ENCODE measurements at regions not wholly inside any gene's neighbourhood (a gene's known extent, or its start where the extent isn't known, plus 50 kb on each side); places are given as distances from the start of the nearest gene placed in this dataset.
"Not testable (repeated sequence)": the region's sequence is repeated elsewhere in the genome, so short reads cannot be mapped to it uniquely, and the experiment has no call there.

DNA sequence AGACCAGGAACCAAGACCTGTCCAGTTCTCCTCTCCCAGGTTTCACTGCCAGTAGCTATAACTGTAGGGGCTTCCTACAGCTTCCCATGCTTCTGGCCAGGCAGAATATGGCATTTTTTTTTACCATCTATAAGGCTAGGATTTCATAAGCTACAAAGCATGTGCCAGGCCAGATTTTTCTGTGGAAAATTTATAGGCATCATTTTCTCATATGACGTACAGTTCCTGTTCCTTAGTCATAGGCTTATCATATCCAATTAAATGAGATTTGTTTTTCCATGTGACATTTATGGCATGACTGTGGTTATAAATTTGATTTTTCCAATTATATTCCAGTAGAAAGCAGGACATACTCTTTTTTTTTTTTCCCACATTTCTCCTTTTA is 208.6 kb upstream of the NPY start:
- no peak overlapping the region for H3K4me3 ChIP-seq (ENCODE audit: low read depth, low read length)
- in situ Hi-C loops (cut with HindIII; ENCODE audit: low sequenced_read_pairs): no loop called here
- TF ChIP-seq, protein P1, sequence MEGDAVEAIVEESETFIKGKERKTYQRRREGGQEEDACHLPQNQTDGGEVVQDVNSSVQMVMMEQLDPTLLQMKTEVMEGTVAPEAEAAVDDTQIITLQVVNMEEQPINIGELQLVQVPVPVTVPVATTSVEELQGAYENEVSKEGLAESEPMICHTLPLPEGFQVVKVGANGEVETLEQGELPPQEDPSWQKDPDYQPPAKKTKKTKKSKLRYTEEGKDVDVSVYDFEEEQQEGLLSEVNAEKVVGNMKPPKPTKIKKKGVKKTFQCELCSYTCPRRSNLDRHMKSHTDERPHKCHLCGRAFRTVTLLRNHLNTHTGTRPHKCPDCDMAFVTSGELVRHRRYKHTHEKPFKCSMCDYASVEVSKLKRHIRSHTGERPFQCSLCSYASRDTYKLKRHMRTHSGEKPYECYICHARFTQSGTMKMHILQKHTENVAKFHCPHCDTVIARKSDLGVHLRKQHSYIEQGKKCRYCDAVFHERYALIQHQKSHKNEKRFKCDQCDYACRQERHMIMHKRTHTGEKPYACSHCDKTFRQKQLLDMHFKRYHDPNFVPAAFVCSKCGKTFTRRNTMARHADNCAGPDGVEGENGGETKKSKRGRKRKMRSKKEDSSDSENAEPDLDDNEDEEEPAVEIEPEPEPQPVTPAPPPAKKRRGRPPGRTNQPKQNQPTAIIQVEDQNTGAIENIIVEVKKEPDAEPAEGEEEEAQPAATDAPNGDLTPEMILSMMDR (IDR thresholded peaks at IDR 0.05; ENCODE audit: low read depth, low read length): no peak
- no peak for DNase-seq (ENCODE audit: low read depth, low spot score)

DNA sequence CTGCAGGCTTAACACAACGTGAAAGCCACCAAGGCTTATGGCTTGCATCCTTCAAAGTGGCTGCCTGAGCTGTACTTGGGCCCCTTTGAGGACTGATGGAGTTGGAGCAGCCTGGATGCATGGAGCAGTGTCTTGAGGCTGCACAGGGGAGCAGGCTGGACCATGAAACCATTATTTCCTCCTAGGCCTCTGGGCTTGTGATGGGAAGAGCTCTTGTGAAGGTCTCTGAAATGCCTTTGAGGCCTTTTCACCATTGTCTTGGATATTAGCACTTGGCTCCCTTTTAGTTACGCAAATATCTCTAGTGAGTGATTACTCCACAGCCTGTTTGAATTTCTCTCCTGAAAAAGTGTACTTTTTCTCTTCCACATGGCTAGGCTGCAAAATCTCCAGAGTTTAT is 201.2 kb upstream of the NPY start:
- in situ Hi-C loops (cut with HindIII; ENCODE audit: low sequenced_read_pairs): no loop called here
- no peak overlapping the region for H3K4me3 ChIP-seq (ENCODE audit: low read depth, low read length)
- DNase-seq (ENCODE audit: low read depth, low spot score): no peak
- TF ChIP-seq, protein P1 (IDR thresholded peaks at IDR 0.05; ENCODE audit: low read depth, low read length): no peak

DNA sequence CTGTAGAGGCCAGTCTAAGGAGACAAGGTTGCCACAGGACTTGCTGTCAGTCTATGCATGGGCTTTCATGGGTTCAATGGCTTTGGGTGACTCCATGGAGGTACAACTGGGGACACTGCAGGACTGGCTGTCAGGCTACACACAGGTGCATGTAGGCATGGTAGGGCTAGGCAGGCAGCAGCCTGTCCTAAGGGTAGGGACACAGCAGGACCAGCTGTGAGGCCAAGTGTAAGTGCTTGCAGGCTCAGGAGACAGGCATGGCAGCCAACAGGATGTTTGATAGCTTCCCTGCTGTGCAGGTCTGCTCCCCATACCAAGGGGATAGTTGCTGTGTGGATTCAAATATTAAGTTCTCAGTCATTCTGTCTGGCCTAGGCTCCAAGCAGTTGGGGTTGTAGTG is 181.0 kb upstream of the NPY start:
- in situ Hi-C loops (cut with HindIII; ENCODE audit: low sequenced_read_pairs): no loop called here
- DNase-seq (ENCODE audit: low read depth, low spot score): no peak

GRCh38 chr7:24108906-24109376 is 175.0 kb upstream of the NPY start:
- in situ Hi-C loops (cut with HindIII; ENCODE audit: low sequenced_read_pairs): no loop called here

More for the DNA sequence above, 181.0 kb upstream of the NPY start:
- TF ChIP-seq, protein P1 (IDR thresholded peaks at IDR 0.05; ENCODE audit: low read depth, low read length): no peak
- H3K4me3 ChIP-seq (ENCODE audit: low read depth, low read length): no peak overlapping the region

DNA sequence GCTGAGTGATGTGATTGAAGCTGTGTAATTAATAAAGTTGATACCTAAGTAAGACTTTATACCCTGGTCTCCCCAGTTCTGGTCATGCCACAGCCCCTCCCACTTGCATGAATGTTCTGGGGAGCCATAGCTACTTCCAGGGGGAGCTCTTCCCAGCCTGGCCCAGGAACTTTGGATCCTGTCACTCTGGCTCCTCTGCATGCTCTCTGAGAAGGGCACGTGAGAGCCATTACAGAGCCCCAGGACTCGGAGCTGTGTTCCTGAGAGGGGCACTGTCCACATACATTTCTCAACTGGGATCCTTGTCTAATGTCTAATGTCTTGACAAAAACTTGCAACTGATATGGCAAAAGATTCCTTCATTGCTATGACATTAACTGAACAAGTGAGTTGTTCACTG is 173.9 kb upstream of the NPY start:
- no peak for DNase-seq (ENCODE audit: low read depth, low spot score)
- no peak overlapping the region for H3K4me3 ChIP-seq (ENCODE audit: low read depth, low read length)
- in situ Hi-C loops (cut with HindIII; ENCODE audit: low sequenced_read_pairs): no loop called here
- TF ChIP-seq, protein P1 (IDR thresholded peaks at IDR 0.05; ENCODE audit: low read depth, low read length): no peak

More at GRCh38 chr7:24108906-24109376, 175.0 kb upstream of the NPY start:
- no peak overlapping the region for H3K4me3 ChIP-seq (ENCODE audit: low read depth, low read length)
- DNase-seq (ENCODE audit: low read depth, low spot score): no peak
- TF ChIP-seq, protein P1 (IDR thresholded peaks at IDR 0.05; ENCODE audit: low read depth, low read length): no peak

DNA sequence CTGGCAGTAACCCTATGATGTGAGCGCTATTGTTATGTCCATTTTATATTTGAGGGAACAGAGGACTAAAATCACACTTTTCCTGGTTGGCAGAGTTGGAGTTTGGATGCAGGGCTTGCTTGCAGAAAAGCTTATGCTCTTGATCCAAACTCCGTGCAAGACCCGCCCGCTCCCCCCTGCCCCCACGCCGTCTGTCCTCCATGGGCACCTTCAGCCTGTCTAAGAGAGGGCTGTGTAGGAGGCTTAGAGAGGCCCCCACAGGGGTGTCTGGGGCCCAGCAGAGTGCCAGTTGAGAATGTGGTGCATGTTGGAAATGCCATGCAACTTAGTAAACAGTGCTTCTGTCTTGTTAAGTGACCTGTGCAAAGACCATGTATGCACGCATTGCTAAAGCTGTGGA is 170.5 kb upstream of the NPY start:
- TF ChIP-seq, protein P1 (IDR thresholded peaks at IDR 0.05; ENCODE audit: low read depth, low read length): no peak
- no peak for DNase-seq (ENCODE audit: low read depth, low spot score)
- in situ Hi-C loops (cut with HindIII; ENCODE audit: low sequenced_read_pairs): no loop called here
- no peak overlapping the region for H3K4me3 ChIP-seq (ENCODE audit: low read depth, low read length)

GRCh38 chr7:24115661-24116060 is 168.3 kb upstream of the NPY start:
- TF ChIP-seq, protein P1 (IDR thresholded peaks at IDR 0.05; ENCODE audit: low read depth, low read length): no peak
- H3K4me3 ChIP-seq (ENCODE audit: low read depth, low read length): no peak overlapping the region
- DNase-seq (ENCODE audit: low read depth, low spot score): no peak
- in situ Hi-C loops (cut with HindIII; ENCODE audit: low sequenced_read_pairs): no loop called here

GRCh38 chr7:24117903-24118499 is 166.0 kb upstream of the NPY start:
- H3K4me3 ChIP-seq (ENCODE audit: low read depth, low read length); DNase-seq (ENCODE audit: low read depth, low spot score); in situ Hi-C loops (cut with HindIII; ENCODE audit: low sequenced_read_pairs): not testable (repeated sequence)
